ENCODE measurements at regions not wholly inside any gene's neighbourhood (a gene's known extent, or its start where the extent isn't known, plus 50 kb on each side); places are given as distances from the start of the nearest gene placed in this dataset.

DNA sequence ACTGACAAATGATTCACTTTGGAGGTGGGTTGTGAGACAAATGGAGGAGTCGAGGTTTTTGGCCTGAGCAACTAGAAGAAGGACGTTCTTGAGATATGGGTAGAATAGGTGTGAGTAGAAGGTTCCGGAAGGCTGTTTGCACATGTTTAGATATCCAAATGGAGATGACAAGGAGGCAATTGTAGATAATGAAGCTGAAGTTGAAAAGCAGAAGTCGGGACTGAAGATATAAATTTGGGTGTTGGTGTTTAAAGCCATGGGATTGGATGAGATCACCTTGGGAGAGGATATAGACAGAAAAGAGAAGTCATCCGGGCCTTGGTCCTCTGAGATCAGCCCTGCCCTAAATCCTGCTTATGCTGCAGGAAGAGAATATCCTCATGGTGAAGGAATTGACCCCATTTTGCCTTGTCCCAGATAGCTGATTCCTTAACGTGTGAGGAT lies 75.5 kb upstream of the CD44 start (continued):
- TF ChIP-seq, protein P1, sequence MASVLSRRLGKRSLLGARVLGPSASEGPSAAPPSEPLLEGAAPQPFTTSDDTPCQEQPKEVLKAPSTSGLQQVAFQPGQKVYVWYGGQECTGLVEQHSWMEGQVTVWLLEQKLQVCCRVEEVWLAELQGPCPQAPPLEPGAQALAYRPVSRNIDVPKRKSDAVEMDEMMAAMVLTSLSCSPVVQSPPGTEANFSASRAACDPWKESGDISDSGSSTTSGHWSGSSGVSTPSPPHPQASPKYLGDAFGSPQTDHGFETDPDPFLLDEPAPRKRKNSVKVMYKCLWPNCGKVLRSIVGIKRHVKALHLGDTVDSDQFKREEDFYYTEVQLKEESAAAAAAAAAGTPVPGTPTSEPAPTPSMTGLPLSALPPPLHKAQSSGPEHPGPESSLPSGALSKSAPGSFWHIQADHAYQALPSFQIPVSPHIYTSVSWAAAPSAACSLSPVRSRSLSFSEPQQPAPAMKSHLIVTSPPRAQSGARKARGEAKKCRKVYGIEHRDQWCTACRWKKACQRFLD (CRISPR knock-in tag; IDR thresholded peaks at IDR 0.05), result peak; percentile 84
- TF ChIP-seq JUND (IDR thresholded peaks at IDR 0.05; ENCODE audit: borderline replicate concordance, low read depth, low read length) (peak; percentile 48; the same call in 1 of the 2 replicates), JUND (tag; IDR thresholded peaks at IDR 0.05; ENCODE audit: borderline replicate concordance, low read depth, low read length) (peak; percentile 34; the same call in 1 of the 3 replicates), MXI1 (IDR thresholded peaks at IDR 0.05; ENCODE audit: low read depth, low read length) (no peak), CBFA2T3 (IDR thresholded peaks at IDR 0.05) (peak; percentile 83), STAT5B (CRISPR knock-in tag; IDR thresholded peaks at IDR 0.05) (no peak), SMC3 (conservative IDR thresholded peaks at IDR 0.05; ENCODE audit: insufficient read depth, low read depth, low read length) (no peak), RHOXF2B (CRISPR knock-in tag; conservative IDR thresholded peaks at IDR 0.05) (no peak), TRIM24 (IDR thresholded peaks at IDR 0.05) (peak; percentile 78 to 79), TAL1 (IDR thresholded peaks at IDR 0.05) (peak; percentile 72), NONO (IDR thresholded peaks at IDR 0.05; ENCODE audit: low read depth in 2 of 2, low read length in 1 of 2) (no peak), ZNF134 (CRISPR knock-in tag; conservative IDR thresholded peaks at IDR 0.05) (no peak), E2F1 (CRISPR knock-in tag; IDR thresholded peaks at IDR 0.05) (no peak), ELF2 (CRISPR knock-in tag; IDR thresholded peaks at IDR 0.05) (no peak), SMARCB1 (IDR thresholded peaks at IDR 0.05; ENCODE audit: insufficient read length, low read depth) (no peak), ZNF239 (CRISPR knock-in tag; IDR thresholded peaks at IDR 0.05) (no peak), JUN (IDR thresholded peaks at IDR 0.05; ENCODE audit: borderline replicate concordance, low read depth, low read length) (no peak), JUN (CRISPR knock-in tag; IDR thresholded peaks at IDR 0.05; ENCODE audit: borderline replicate concordance) (no peak), U2AF2 (optimal IDR thresholded peaks at IDR 0.05; ENCODE audit: low read depth, low read length) (no peak), CREB5 (CRISPR knock-in tag; IDR thresholded peaks at IDR 0.05) (no peak), HES1 (IDR thresholded peaks at IDR 0.05; ENCODE audit: low read depth) (no peak)
- TF ChIP-seq, protein P2, sequence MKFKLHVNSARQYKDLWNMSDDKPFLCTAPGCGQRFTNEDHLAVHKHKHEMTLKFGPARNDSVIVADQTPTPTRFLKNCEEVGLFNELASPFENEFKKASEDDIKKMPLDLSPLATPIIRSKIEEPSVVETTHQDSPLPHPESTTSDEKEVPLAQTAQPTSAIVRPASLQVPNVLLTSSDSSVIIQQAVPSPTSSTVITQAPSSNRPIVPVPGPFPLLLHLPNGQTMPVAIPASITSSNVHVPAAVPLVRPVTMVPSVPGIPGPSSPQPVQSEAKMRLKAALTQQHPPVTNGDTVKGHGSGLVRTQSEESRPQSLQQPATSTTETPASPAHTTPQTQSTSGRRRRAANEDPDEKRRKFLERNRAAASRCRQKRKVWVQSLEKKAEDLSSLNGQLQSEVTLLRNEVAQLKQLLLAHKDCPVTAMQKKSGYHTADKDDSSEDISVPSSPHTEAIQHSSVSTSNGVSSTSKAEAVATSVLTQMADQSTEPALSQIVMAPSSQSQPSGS (CRISPR knock-in tag; IDR thresholded peaks at IDR 0.05), result no peak
- TF ChIP-seq, protein P3, sequence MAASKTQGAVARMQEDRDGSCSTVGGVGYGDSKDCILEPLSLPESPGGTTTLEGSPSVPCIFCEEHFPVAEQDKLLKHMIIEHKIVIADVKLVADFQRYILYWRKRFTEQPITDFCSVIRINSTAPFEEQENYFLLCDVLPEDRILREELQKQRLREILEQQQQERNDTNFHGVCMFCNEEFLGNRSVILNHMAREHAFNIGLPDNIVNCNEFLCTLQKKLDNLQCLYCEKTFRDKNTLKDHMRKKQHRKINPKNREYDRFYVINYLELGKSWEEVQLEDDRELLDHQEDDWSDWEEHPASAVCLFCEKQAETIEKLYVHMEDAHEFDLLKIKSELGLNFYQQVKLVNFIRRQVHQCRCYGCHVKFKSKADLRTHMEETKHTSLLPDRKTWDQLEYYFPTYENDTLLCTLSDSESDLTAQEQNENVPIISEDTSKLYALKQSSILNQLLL (CRISPR knock-in tag; IDR thresholded peaks at IDR 0.05; ENCODE audit: borderline replicate concordance), result no peak
